ENCODE measurements at regions not wholly inside any gene's neighbourhood (a gene's known extent, or its start where the extent isn't known, plus 50 kb on each side); places are given as distances from the start of the nearest gene placed in this dataset.

- no peak for DNase-seq (ENCODE audit: extremely low read depth, low read depth)
- no peak for TF ChIP-seq CTCF (IDR thresholded peaks at IDR 0.05; ENCODE audit: low read depth, low read length)
Measured at GRCh38 chr3:163438760-163439159, 1639.5 kb downstream of the SI start.

- no peak for TF ChIP-seq CTCF (IDR thresholded peaks at IDR 0.05; ENCODE audit: low read depth, low read length)
- no peak for DNase-seq (ENCODE audit: extremely low read depth, low read depth)
Measured at GRCh38 chr3:163422671-163423070, 1655.6 kb downstream of the SI start.

- no peak for TF ChIP-seq CTCF (IDR thresholded peaks at IDR 0.05; ENCODE audit: low read depth, low read length)
- no peak for DNase-seq (ENCODE audit: extremely low read depth, low read depth)
Measured at GRCh38 chr3:163391407-163392181, 1686.7 kb downstream of the SI start.

DNA sequence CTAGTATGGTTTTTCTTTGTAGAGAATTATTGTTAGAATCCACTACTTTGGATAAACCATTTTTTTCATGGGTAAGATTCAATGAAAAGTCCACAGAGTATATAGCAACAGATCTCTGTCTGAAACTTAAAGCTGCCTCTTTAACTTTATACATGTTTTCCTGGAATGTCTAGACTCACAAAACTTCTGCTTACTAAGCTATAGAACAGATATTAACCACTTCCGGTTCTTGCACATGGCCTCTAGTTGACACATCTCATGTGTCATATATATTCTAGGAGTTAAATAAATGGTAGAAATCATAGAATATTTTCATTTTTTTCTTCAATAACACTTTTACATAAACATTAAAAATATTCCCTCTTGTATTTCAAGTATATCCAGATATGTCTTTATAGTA, 1693.9 kb downstream of the SI start:
- no peak for DNase-seq (ENCODE audit: extremely low read depth, low read depth)
- TF ChIP-seq CTCF (IDR thresholded peaks at IDR 0.05; ENCODE audit: low read depth, low read length), result no peak

DNA sequence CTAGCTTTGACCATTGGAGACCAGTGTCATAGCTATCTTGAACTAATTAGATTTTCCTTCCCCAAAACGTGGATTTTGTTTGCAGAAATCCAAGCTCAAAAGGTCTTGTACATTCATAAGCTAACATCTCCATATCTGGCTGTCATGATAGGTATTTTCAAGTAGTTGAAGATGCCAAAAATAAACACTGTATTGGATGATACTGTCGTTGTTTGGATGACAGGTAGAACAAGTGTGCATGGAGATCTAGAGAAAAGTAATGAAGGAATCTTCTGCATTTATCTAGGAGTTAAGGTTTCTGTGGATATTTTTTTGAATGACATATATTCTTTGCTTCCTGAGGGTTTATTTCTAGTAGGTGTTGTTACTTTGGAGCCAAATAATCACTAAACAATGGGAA, 1696.1 kb downstream of the SI start:
- no peak for TF ChIP-seq CTCF (IDR thresholded peaks at IDR 0.05; ENCODE audit: low read depth, low read length)
- no peak for DNase-seq (ENCODE audit: extremely low read depth, low read depth)

GRCh38 chr3:163368168-163368567, 1710.1 kb downstream of the SI start:
- no peak for TF ChIP-seq CTCF (IDR thresholded peaks at IDR 0.05; ENCODE audit: low read depth, low read length)
- no peak for DNase-seq (ENCODE audit: extremely low read depth, low read depth)

- no peak for TF ChIP-seq CTCF (IDR thresholded peaks at IDR 0.05; ENCODE audit: low read depth, low read length)
Measured at GRCh38 chr3:163364717-163365116, 1713.6 kb downstream of the SI start.

More at GRCh38 chr3:163364717-163365116, 1713.6 kb downstream of the SI start:
- DNase-seq (ENCODE audit: extremely low read depth, low read depth), result no peak

Data from AG09319 (cell line).